ENCODE measurements at regions not wholly inside any gene's neighbourhood (a gene's known extent, or its start where the extent isn't known, plus 50 kb on each side); places are given as distances from the start of the nearest gene placed in this dataset.

- Histone ChIP-seq H3K79me1 (ENCODE audit: insufficient read depth, low read depth, low read length, poor library complexity, severe bottlenecking) (no peaks in the 10 kb centered on the region), H2AK5ac (ENCODE audit: insufficient read length, low read length) (no peak overlapping the region), H3K23ac (ENCODE audit: insufficient read length, low read depth, low read length) (no peak overlapping the region), H3K23me2 (ENCODE audit: insufficient read length, low read depth, low read length, poor library complexity, severe bottlenecking) (no peaks in the 10 kb centered on the region), H4K5ac (ENCODE audit: insufficient read length, low read depth, low read length) (no peak overlapping the region), H3K4me2 (ENCODE audit: insufficient read depth, insufficient read length, low read length) (no peak overlapping the region), H3K27ac (ENCODE audit: insufficient read length, low read depth, low read length) (no peak overlapping the region), H4K91ac (ENCODE audit: insufficient read length, low read depth, low read length) (no peak overlapping the region), H3K4me1 (ENCODE audit: insufficient read depth, low read length) (peaks cover 16% of the 10 kb centered on the region; the same call in 1 of the 2 replicates), H3K9me3 (ENCODE audit: control insufficient read depth, low read depth, low read length) (no peaks in the 10 kb centered on the region), H3T11ph (ENCODE audit: low read length) (no peak overlapping the region), H3K9ac (ENCODE audit: extremely low read depth, insufficient read length, low read length) (no peak overlapping the region), H2BK12ac (ENCODE audit: insufficient read length, low read depth, low read length) (no peak overlapping the region), H4K8ac (replicated peaks; ENCODE audit: insufficient read length, low read depth, low read length) (no peak overlapping the region), H2AFZ (ENCODE audit: low read length) (no peak overlapping the region), H3K18ac (ENCODE audit: insufficient read length, low read depth, low read length) (no peak overlapping the region), H3K27me3 (ENCODE audit: insufficient read depth, low read length) (no peaks in the 10 kb centered on the region), H2BK5ac (ENCODE audit: insufficient read length, low read length) (no peak overlapping the region), H3K56ac (ENCODE audit: insufficient read length, low read depth, low read length) (no peak overlapping the region), H2BK20ac (ENCODE audit: low read depth, low read length, poor library complexity, severe bottlenecking) (no peak overlapping the region), H4K20me1 (ENCODE audit: control insufficient read depth, insufficient read depth, insufficient read length) (no peaks in the 10 kb centered on the region), H3K4ac (ENCODE audit: low read depth, low read length) (no peak overlapping the region), H2BK15ac (ENCODE audit: low read depth, low read length) (no peak overlapping the region), H2BK120ac (ENCODE audit: low read depth, low read length, poor library complexity, severe bottlenecking) (no peak overlapping the region), H3K79me2 (ENCODE audit: insufficient read depth, low read length) (no peaks in the 10 kb centered on the region), H3K14ac (ENCODE audit: insufficient read depth, low read length) (no peak overlapping the region)
- TF ChIP-seq CTCF (conservative IDR thresholded peaks at IDR 0.05), result no peak
- no peak for DNase-seq
- H3K9me3 Mint-ChIP-seq, result no peaks in the 10 kb centered on the region
- H3K27me3 Mint-ChIP-seq (ENCODE audit: low read depth), result no peaks in the 10 kb centered on the region
- H3K4me3 Mint-ChIP-seq, result no peak overlapping the region
- H3K4me1 Mint-ChIP-seq, result peaks cover 30 to 35% of the 10 kb centered on the region in 2 experiments
- H3K27ac Mint-ChIP-seq, result no peak overlapping the region
- no peaks in the 10 kb centered on the region for H3K36me3 Mint-ChIP-seq (ENCODE audit: insufficient read depth in 1 of 3, low read depth in 3 of 3)
- WGBS (ENCODE audit: extremely low coverage, insufficient read length, low lambda C conversion rate), result no CpG with 5 or more reads among the region's 5 CpGs
Measured at GRCh38 chr2:204110751-204111516, 174.4 kb downstream of the ICOS start.

Measured in H9 (cell line).